ENCODE measurements at regions not wholly inside any gene's neighbourhood (a gene's known extent, or its start where the extent isn't known, plus 50 kb on each side); places are given as distances from the start of the nearest gene placed in this dataset.
A peak's percentile ranks its signal among the peaks of the same experiment; 100 is the strongest.

DNA sequence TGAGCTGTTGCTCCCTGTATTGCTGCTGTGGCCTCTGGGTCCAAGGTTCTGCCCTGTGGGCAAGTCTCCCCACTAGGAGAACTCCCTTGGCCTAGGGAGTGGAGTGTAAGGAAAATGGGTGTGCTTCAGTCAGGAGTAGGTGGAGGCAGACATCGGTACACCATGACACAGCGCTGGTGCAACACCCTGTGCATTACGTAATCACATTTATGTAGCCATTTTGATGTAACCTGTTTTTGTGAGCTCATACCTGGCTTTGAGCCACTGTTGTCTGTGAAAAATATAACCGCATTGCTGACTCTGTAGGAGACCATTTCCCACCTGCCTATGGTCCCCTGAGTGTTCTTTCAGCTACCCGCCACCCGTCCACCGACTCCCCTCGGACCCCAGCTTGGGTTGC, 700.5 kb upstream of the AGA start:
- Histone ChIP-seq H3K27ac (ENCODE audit: poor library complexity, severe bottlenecking) (no peak overlapping the region), H3K36me3 (ENCODE audit: low read depth) (no peaks in the 10 kb centered on the region), H3K27me3 (ENCODE audit: insufficient read depth, poor library complexity, severe bottlenecking) (no peaks in the 10 kb centered on the region), H3K9me3 (ENCODE audit: severe bottlenecking) (no peaks in the 10 kb centered on the region), H3K4me1 (ENCODE audit: insufficient read depth, poor library complexity, severe bottlenecking) (no peaks in the 10 kb centered on the region), H3K4me3 (ENCODE audit: severe bottlenecking) (no peak overlapping the region)
- TF ChIP-seq, protein P1, sequence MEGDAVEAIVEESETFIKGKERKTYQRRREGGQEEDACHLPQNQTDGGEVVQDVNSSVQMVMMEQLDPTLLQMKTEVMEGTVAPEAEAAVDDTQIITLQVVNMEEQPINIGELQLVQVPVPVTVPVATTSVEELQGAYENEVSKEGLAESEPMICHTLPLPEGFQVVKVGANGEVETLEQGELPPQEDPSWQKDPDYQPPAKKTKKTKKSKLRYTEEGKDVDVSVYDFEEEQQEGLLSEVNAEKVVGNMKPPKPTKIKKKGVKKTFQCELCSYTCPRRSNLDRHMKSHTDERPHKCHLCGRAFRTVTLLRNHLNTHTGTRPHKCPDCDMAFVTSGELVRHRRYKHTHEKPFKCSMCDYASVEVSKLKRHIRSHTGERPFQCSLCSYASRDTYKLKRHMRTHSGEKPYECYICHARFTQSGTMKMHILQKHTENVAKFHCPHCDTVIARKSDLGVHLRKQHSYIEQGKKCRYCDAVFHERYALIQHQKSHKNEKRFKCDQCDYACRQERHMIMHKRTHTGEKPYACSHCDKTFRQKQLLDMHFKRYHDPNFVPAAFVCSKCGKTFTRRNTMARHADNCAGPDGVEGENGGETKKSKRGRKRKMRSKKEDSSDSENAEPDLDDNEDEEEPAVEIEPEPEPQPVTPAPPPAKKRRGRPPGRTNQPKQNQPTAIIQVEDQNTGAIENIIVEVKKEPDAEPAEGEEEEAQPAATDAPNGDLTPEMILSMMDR (IDR thresholded peaks at IDR 0.05; ENCODE audit: poor library complexity, severe bottlenecking): no peak
- DNase-seq (ENCODE audit: low spot score) (no peak), ATAC-seq (ENCODE audit: low read depth) (peak; percentile 35; the same call in 1 of the 3 replicates)

DNA sequence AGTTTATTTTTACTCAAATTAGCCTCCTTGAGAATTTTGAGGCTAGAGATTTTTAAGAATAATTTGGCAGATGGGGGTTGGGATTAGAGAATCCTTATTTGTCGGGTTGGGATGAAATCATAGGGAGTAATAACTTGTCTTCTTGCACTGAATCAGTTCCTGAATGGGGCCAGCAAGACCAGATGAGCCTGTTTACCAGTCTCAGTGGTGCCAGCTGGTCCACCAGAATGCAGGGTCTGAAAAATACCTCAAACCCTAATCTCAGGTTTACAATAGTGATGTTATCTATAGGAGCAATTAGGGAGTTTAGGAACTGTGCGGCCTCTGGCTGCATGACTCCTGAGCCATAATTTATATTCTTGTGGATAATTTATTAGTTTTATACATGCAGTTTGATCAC, 705.9 kb upstream of the AGA start:
- Histone ChIP-seq H3K27ac (ENCODE audit: poor library complexity, severe bottlenecking) (no peak overlapping the region), H3K27me3 (ENCODE audit: insufficient read depth, poor library complexity, severe bottlenecking) (no peaks in the 10 kb centered on the region), H3K9me3 (ENCODE audit: severe bottlenecking) (no peaks in the 10 kb centered on the region), H3K4me3 (ENCODE audit: severe bottlenecking) (no peak overlapping the region), H3K4me1 (ENCODE audit: insufficient read depth, poor library complexity, severe bottlenecking) (no peaks in the 10 kb centered on the region), H3K36me3 (ENCODE audit: low read depth) (no peaks in the 10 kb centered on the region)
- no peak for ATAC-seq (ENCODE audit: low read depth)
- TF ChIP-seq, protein P1 (IDR thresholded peaks at IDR 0.05; ENCODE audit: poor library complexity, severe bottlenecking): no peak
- DNase-seq (ENCODE audit: low spot score): no peak

DNA sequence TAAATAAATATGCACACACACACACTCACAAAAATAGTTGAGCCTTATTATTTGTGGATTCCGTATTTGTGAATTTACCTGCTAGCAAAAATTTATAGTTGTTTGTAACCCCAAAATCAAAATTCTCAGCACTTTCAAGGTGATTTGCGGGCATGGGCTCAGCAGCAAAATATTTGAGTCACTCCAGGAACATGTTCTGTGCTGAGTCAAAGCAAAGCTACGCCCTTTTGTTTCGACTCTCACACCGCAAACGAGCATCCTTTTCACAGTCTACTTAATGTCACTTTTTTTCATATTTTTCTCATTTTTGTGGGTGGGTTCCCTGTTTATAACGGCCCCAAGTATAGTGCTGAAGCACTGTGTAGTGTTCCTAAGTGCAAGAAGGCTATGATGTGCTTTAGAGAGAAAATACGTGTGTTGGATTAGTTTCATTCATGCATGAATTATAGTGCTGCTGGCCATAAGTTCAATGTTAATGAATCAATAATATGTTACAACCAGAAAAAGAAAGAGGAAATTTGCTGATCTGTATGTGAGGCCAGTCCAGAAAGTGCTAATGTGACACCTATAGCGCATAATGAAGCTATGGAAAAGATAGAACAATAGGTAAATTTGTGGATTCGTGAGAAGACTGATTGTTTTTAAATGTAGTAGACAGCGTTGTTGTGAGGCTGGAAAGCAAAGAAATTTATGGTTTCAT, 723.2 kb upstream of the AGA start:
- Histone ChIP-seq H3K27me3 (ENCODE audit: insufficient read depth, poor library complexity, severe bottlenecking) (no peaks in the 10 kb centered on the region), H3K27ac (ENCODE audit: poor library complexity, severe bottlenecking) (peak overlapping the region; percentile 46), H3K36me3 (ENCODE audit: low read depth) (no peaks in the 10 kb centered on the region), H3K9me3 (ENCODE audit: severe bottlenecking) (no peaks in the 10 kb centered on the region), H3K4me1 (ENCODE audit: insufficient read depth, poor library complexity, severe bottlenecking) (peaks cover 19% of the 10 kb centered on the region), H3K4me3 (ENCODE audit: severe bottlenecking) (no peak overlapping the region)
- DNase-seq (ENCODE audit: low spot score) (no peak), ATAC-seq (ENCODE audit: low read depth) (peak; percentile 96)
- TF ChIP-seq, protein P1 (IDR thresholded peaks at IDR 0.05; ENCODE audit: poor library complexity, severe bottlenecking): no peak

DNA sequence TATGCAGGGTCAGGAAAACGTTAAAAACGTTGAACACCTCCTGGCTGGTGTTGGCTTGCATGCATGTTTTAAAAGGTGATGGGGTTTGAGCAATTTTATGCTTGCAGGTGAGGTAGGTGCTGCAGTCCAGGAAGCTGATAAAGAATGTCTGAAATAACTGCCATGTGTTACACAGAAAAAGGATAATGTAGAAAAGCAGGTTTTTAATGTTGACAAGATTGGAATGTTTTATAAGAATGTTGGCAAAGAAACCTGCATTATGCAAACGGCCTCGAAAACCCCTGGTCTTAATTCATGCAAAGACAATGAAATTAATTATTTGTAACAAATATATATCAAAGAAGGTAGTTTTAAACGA, 723.7 kb upstream of the AGA start:
- Histone ChIP-seq H3K9me3 (ENCODE audit: severe bottlenecking) (no peaks in the 10 kb centered on the region), H3K4me3 (ENCODE audit: severe bottlenecking) (no peak overlapping the region), H3K27ac (ENCODE audit: poor library complexity, severe bottlenecking) (peak overlapping the region; percentile 46), H3K27me3 (ENCODE audit: insufficient read depth, poor library complexity, severe bottlenecking) (no peaks in the 10 kb centered on the region), H3K36me3 (ENCODE audit: low read depth) (no peaks in the 10 kb centered on the region), H3K4me1 (ENCODE audit: insufficient read depth, poor library complexity, severe bottlenecking) (peaks cover 19% of the 10 kb centered on the region)
- TF ChIP-seq, protein P1 (IDR thresholded peaks at IDR 0.05; ENCODE audit: poor library complexity, severe bottlenecking): no peak
- ATAC-seq (ENCODE audit: low read depth) (peak; percentile 69), DNase-seq (ENCODE audit: low spot score) (no peak)

DNA sequence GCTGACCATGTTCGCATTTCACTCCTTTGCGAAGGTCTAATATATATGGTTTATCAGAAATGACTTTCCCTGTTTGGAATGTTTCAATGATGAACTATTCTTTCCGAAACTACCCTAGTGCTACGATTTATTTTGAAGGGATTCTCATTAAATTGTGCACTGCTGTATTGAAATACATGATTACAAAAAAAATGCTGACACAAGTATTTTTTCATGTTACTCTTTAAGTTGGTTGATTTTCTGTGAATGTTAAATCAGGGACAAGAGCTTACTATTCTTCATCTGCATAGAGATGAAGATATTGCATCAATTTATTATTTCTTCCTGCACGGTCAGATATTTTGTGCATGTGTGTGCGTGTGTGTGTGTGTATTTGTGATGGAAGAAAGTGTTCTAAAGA, 731.5 kb upstream of the AGA start:
- TF ChIP-seq, protein P1 (IDR thresholded peaks at IDR 0.05; ENCODE audit: poor library complexity, severe bottlenecking): no peak
- Histone ChIP-seq H3K27ac (ENCODE audit: poor library complexity, severe bottlenecking) (no peak overlapping the region), H3K27me3 (ENCODE audit: insufficient read depth, poor library complexity, severe bottlenecking) (no peaks in the 10 kb centered on the region), H3K4me3 (ENCODE audit: severe bottlenecking) (no peak overlapping the region), H3K4me1 (ENCODE audit: insufficient read depth, poor library complexity, severe bottlenecking) (no peaks in the 10 kb centered on the region), H3K9me3 (ENCODE audit: severe bottlenecking) (no peaks in the 10 kb centered on the region), H3K36me3 (ENCODE audit: low read depth) (no peaks in the 10 kb centered on the region)
- DNase-seq (ENCODE audit: low spot score) (no peak), ATAC-seq (ENCODE audit: low read depth) (no peak)

Measured in RWPE2 (cell line).